ENCODE measurements at regions not wholly inside any gene's neighbourhood (a gene's known extent, or its start where the extent isn't known, plus 50 kb on each side); places are given as distances from the start of the nearest gene placed in this dataset.

- DNase-seq (ENCODE audit: low read depth) = no peak
- TF ChIP-seq CTCF (IDR thresholded peaks at IDR 0.05; ENCODE audit: insufficient read depth, low read depth, low read length) = no peak
Measured at GRCh38 chr1:72869441-72869840, 587.1 kb upstream of the NEGR1 start.

GRCh38 chr1:72851597-72851996 lies 569.3 kb upstream of the NEGR1 start:
- H3K4me3 ChIP-seq (ENCODE audit: low read depth, low read length) = no peak overlapping the region
- TF ChIP-seq CTCF (IDR thresholded peaks at IDR 0.05; ENCODE audit: insufficient read depth, low read depth, low read length) = no peak
- DNase-seq (ENCODE audit: low read depth) = no peak

More at GRCh38 chr1:72869441-72869840, 587.1 kb upstream of the NEGR1 start:
- no peak overlapping the region for H3K4me3 ChIP-seq (ENCODE audit: low read depth, low read length)

- TF ChIP-seq CTCF (IDR thresholded peaks at IDR 0.05; ENCODE audit: insufficient read depth, low read depth, low read length) = no peak
- DNase-seq (ENCODE audit: low read depth) = no peak
- no peak overlapping the region for H3K4me3 ChIP-seq (ENCODE audit: low read depth, low read length)
Measured at GRCh38 chr1:72848997-72849396, 566.7 kb upstream of the NEGR1 start.

- TF ChIP-seq CTCF (IDR thresholded peaks at IDR 0.05; ENCODE audit: insufficient read depth, low read depth, low read length) = no peak
- H3K4me3 ChIP-seq (ENCODE audit: low read depth, low read length) = no peak overlapping the region
- DNase-seq (ENCODE audit: low read depth) = no peak
Measured at GRCh38 chr1:72847651-72848050, 565.3 kb upstream of the NEGR1 start.

DNA sequence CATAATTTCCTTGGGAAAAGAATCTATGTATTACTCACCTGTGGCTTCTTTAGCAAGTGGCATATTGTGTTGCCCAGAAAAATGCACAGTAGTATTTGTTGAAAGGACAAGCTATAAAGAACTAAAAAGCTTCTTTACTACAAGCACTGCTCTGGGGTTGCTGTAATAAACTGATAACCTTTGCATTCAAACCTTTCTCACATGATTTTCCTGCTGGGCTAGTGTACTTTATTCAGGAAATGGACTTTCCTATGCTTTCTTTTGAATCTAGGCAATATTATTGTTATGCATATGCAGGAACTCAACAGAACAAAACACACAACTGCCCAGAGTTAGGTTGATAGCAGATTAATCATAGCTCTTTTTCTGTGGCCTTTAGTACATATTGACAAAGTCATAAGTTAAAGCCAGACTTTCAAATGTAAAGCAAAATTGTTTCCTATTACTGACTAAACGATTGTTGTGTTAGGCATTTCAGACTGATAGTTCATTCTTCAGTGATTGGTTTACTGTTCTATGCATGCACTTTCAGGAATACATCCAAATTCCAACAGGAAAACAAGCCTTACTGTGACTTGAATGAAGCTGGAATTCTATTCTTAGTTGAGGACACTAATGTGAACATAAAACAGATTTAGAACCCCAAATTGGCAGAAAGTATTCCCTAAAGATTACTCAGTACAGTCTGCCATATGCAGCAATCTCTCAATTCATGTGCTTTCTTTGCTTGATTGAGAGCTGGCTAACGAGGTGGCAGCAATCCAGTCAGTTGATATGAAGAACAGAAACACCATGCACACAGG lies 564.3 kb upstream of the NEGR1 start:
- DNase-seq (ENCODE audit: low read depth) = no peak
- no peak overlapping the region for H3K4me3 ChIP-seq (ENCODE audit: low read depth, low read length)
- no peak for TF ChIP-seq CTCF (IDR thresholded peaks at IDR 0.05; ENCODE audit: insufficient read depth, low read depth, low read length)

GRCh38 chr1:72845981-72846380 lies 563.6 kb upstream of the NEGR1 start:
- TF ChIP-seq CTCF (IDR thresholded peaks at IDR 0.05; ENCODE audit: insufficient read depth, low read depth, low read length) = no peak
- H3K4me3 ChIP-seq (ENCODE audit: low read depth, low read length) = no peak overlapping the region
- DNase-seq (ENCODE audit: low read depth) = no peak

- DNase-seq (ENCODE audit: low read depth) = peak; percentile 0
- TF ChIP-seq CTCF (IDR thresholded peaks at IDR 0.05; ENCODE audit: insufficient read depth, low read depth, low read length) = peak; percentile 7
- no peak overlapping the region for H3K4me3 ChIP-seq (ENCODE audit: low read depth, low read length)
Measured at GRCh38 chr1:72845381-72845780, 563.0 kb upstream of the NEGR1 start.
